Myocyte (in vitro differentiated cells): ENCODE measurements at regions not wholly inside any gene's neighbourhood (a gene's known extent, or its start where the extent isn't known, plus 50 kb on each side); places are given as distances from the start of the nearest gene placed in this dataset.

Experiments used
- DNase-seq: peaks from one replicate; pipeline ENCODE4 v3.0.0-alpha.2; 2012; ENCODE audit warnings: low read depth

DNA sequence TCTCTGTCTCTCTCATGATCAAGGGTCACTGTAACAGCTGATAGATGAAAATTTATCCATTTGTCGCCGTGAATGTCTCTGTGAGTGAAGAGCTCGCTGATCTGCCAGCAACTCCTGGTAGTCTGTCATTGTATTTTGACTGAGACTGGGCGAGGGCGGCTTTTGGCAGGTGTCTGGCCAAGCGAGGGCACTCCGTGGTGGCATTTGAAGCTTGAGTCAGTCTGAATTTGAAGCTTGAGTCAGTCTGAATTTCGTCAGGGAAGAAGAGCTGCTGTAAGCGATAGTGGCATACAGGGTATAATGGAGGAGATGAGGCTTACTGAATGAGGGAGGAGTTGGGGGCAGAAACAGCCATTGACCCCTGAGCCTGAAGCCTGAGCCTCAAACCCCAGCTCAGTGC is 56.8 kb upstream of the FAM181A start:
- DNase-seq, result peak; percentile 6

DNA sequence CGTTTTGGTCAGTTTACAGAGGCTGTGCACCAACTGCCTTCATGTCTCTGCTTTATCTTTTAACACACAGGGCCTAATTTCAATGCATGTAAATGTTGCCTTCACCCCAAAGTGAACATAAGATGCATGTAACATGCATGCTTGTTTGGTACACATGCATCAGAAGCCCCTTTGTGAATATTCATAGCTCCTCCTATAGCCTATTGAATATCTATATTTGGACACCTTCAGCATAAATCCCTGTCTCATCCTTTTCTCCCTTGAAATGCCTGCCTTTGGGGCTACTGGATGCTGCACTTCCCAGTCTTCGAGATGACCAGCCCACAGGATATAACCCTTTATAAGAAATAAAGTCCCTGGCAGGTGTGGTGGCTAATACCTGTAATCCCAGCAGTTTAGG is 57.7 kb upstream of the FAM181A start:
- no peak for DNase-seq

DNA sequence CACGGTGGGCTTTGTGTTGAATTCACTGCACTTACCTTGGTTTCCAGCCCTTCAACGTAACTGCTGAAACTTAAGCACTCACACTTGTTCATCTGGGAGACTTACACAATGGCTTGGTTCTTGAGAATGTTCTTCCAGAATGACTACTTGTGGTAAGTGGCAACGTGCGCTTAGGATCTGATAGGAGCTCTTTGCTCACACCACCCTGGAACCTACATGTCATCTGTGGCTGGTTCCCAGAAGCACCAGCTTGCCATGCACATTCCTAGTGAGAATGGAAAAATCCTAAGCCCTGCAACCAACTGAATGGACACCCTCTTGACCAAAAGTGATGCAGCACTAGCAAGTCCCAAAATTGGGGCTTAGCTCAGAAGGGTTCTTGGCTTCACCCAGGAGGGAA is 59.0 kb upstream of the FAM181A start:
- DNase-seq, result no peak

DNA sequence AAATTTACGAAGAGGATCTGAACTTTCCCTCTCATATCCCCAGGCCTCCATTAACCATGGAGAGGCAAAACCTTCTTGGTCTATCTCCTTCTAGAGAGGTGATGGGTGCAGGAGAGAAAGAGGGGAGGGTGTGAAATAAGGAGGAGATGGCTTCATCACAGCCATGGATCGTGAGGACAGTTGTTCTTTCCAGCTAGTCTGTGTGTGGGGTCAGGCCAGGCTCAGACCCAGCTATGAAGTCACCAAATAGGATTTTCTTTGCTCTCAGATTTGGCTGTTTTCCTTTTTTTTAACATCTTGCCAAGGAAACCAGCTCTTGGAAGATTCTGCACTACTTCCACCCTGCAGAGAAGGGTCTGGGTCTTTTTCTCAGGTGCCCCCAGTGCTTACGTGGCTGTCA is 64.9 kb upstream of the FAM181A start:
- no peak for DNase-seq

DNA sequence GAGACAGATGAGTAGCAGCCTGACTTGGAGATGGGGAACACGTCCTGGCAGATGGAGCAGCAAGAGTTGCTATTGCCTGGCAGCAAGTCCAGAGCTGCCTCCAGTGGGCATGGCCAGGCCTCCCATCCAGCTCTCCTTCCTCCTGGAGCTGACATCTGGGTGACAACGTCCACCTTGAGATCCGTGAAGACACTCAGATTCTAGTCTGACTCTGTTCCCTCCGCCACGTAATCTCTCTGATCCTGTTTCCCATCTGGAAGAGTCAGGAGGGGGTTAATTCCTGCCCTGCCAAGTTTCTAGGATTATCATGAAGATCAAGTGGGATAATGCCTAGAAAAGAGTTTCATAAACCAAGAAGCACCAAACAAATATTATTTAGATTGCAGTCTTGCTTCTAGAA is 65.3 kb upstream of the FAM181A start:
- DNase-seq, result no peak

DNA sequence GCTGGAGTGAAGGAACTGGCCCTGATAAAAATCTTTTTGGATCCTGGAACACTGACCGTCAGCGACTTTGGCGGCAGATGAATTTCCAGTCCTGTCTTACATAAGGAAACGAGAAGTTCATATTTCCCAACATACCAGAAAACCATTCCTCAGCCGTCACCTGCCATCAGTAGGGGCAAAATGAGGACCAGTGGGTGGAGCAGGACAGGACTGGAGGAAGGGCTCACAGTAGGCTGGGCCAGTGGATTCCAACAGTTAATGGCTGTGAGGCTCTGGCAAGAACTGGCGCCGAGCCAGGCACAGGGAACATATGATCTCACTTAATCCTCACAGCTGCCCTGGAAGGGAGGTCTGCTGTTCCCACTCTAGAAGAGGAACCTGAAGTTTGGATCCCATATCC is 67.2 kb upstream of the FAM181A start:
- DNase-seq, result peak; percentile 1

DNA sequence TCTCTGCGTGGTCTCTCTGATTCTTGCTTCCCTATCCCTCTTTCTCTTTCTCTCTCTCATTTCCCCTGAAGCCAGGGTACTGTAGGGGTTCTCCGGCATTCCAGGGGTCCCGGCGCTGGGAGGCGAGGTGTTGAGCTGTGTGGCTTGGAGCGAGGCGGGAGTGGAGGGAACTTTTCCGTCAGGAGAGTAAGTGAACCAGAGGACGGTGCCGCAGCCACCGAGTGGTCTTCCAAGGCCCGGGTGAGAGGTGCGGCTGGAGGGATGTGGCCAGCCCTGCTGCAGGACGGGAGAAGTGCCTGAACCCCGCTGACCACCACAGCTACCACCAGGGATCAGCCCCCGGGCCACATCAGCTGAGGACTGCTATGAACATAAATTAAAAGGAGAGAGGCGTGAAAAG is 68.2 kb upstream of the FAM181A start:
- no peak for DNase-seq

DNA sequence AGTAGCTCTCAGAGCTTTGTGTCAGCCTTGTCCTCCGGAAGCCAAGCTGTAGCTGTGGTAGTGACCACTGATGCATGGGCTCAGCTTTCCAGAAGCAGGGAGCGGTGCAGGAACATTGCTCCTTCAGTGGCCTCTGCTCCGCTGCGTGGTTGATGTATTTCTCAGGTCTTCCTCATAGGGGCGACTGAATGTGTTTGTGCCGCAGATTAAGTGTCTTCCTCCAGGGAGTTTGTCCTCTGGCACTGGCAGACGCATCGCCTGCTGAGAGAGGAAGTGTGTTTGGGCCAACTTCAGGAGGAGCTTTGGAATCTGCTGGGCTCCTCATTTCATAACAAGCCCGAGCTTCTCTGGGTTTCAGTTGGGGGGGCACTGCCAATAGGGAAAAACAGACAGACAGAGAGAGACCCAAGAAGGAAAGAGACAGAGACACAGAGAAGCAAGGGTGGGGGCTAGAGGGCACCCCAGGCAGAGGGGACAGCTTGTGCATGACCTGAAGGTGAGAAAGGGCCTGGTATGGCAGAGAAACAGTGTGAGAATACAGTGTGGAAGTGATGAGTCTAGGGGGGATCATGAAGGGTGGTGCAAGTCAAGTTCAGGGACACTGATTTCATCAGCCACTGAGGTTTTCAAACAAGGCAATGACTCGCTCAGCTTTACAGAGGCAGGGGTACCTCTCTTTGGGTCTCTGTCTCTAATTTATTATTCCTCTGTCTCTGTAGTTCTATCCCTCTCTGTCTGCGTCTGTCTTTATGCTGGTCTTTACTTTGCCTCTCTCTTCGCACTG is 69.4 kb upstream of the PRIMA1 start:
- DNase-seq, result no peak

DNA sequence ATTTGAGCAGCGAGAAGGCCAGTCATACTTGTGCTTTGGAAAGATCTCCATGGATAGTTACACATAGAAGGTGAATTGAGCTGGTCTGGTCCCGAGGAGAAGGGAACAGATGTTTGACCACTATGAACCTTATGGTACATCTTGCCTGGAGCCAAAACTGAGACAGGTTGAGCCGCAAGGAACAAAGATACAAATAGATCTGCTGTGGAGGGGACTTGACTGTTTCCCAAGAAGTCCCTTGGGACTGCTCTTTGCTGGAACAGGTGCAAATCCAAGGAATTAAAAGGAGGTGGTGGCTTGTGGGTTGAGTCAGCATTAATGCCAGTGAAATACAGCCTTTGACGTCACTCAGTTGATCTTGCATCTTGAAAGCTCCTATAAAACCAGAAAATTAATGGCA is 68.8 kb upstream of the PRIMA1 start:
- peak; percentile 12 for DNase-seq

DNA sequence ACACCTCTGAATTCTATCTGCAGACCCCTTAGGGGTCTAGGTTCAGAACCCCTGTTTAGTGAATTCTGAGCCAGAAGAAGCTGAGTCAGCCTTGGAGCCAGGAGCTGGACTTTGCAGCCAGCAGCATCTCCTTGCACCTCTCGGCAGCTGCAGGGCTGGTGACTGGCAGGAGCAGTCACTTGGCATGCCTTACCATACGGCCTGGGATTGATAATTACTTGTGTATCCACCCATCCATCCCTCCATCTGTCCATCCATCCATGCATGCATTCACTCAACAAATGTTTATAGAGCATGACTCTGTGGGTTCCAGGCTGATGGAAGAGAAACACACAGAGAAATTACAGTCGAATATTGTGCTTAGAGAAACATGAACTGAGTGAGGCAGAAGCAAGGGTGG is 67.5 kb upstream of the PRIMA1 start:
- no peak for DNase-seq

DNA sequence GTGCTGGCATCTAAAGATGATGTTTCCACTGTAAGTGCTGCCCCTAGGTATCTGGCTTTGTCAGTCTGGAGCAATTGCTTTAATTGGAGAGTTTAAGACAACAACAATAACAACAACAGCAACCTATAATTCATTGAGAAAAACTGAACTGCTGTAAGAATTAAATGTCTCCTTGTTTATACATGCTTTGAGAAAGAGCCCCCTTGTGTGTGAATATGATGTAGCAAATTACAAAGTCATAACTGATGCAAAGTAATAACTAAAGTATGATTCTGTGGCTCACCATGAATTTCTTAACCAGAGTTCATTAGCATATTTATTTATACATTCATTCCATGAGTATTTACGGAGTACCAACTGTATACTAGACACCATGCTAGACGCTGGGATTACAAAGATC is 59.2 kb upstream of the PRIMA1 start:
- DNase-seq, result no peak

DNA sequence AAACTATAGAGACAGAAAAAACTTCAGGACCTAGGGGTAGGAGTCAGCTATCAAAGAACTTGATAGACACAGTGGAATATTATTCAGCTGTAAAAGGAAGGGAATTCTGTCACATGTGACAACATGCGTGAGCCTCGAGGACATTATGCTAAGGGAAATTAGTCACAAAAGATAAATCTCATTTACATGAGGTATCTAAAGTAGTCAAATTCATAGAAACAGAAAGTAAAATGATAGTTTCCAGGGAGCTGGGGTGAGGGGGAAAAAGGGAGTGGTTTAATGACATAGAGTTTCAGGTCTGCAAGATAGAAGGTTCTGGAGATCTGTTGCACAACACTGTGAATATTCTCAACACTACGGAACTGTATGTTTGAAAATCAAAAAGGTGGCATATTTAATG is 50.0 kb upstream of the PRIMA1 start:
- no peak for DNase-seq
